Stimulated activated naive CD8-positive, alpha-beta T cell treated with anti-CD3 and anti-CD28 coated beads, Interleukin-15, amount 100 ng/mL, for 72 hours (primary cell): ENCODE measurements at regions not wholly inside any gene's neighbourhood (a gene's known extent, or its start where the extent isn't known, plus 50 kb on each side); places are given as distances from the start of the nearest gene placed in this dataset.
A peak's percentile ranks its signal among the peaks of the same experiment; 100 is the strongest.
"Not testable (repeated sequence)": the region's sequence is repeated elsewhere in the genome, so short reads cannot be mapped to it uniquely, and the experiment has no call there.

Source experiments
- ATAC-seq: fragments of 150-1000 bp; cut with Tn5 transposase; 2 replicates; pipeline ENCODE4 v1.10.0; 2021; ENCODE audit warnings: mild to moderate bottlenecking, moderate library complexity
- DNase-seq, 2 donors: peaks; one replicate each; pipeline ENCODE4 v3.0.0; 2021 to 2022
- H3K27ac Mint-ChIP-seq, 2 donors: one replicate each; pipeline ENCODE4 v1.8.0; 2022; ENCODE audit warnings: mild to moderate bottlenecking in 2 of 2, mixed read lengths in 2 of 2, moderate library complexity in 2 of 2
- H3K27me3 Mint-ChIP-seq: one replicate; pipeline ENCODE4 v1.8.0; 2022; ENCODE audit warnings: mixed read lengths
- H3K4me1 Mint-ChIP-seq: one replicate; pipeline ENCODE4 v1.8.0; 2022; ENCODE audit warnings: mild to moderate bottlenecking, mixed read lengths
- H3K4me3 Mint-ChIP-seq, 2 donors: one replicate each; pipeline ENCODE4 v1.8.0; 2022; ENCODE audit warnings: mild to moderate bottlenecking in 2 of 2, mixed read lengths in 2 of 2, moderate library complexity in 1 of 2
- H3K9me3 Mint-ChIP-seq, 2 donors: one replicate each; pipeline ENCODE4 v1.8.0; 2022; ENCODE audit warnings: mixed read lengths in 2 of 2

DNA sequence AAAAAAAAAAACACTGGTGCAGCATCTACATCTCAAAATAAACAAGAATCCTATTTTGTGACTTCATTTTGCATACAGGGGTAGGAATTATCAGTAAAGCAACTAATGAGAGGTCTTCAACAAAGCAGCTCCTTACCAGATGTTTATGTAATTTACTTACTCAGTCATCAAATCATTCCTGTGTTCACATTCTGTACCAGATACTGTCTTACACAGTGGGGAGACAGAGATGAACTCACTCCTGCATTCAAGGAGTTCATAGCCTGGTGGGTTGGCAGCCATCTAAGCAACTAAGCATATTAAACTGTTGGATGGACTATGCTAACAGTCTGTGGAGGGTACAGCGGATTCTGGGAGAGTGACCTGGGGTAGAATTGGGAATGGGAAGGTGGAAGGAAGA is 169.0 kb downstream of the OSR1 start:
- Mint-ChIP-seq H3K27me3 (no peaks in the 10 kb centered on the region), H3K4me3 (no peak overlapping the region), H3K9me3 (no peaks in the 10 kb centered on the region), H3K27ac (no peak overlapping the region), H3K4me1 (no peaks in the 10 kb centered on the region)
- DNase-seq (no peak), ATAC-seq (no peak)

DNA sequence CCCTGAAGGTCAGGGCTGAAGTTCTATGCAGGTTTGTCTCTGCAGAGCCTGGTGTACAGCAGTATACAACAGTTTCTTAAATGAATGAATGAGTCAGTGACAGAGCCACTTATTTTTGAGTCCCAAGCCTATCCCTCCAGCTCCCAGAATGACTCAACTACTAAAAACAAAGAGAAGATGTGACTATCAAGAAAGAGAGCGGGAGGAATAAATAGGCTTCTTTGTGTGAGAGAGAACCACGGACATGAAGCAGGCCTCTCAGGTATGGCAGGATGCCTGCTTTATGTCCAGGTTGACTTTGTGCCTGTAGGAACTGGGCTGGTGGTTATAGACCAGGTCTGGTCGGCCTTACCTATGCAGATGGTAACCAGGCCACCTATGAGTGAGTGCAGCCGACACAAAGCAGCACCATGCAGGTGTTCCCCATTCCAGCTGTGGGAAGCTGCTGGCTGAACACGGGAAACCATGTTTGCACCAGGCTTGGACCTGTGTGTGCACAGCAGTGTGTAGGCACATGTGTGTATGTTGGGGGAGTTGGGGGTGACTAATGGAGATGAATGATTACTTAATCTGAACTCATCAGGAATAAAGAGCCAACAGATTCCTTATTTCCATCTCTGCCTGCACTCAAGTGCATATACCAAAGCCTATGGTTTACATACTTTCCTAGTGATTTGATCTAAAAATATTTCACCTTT is 171.0 kb downstream of the OSR1 start:
- H3K4me1 Mint-ChIP-seq, result no peaks in the 10 kb centered on the region
- DNase-seq (no peak), ATAC-seq (no peak)
- peaks cover 8 to 13% of the 10 kb centered on the region in 2 donors for H3K9me3 Mint-ChIP-seq
- H3K4me3 Mint-ChIP-seq, result no peak overlapping the region
- H3K27ac Mint-ChIP-seq, result no peak overlapping the region
- H3K27me3 Mint-ChIP-seq, result no peaks in the 10 kb centered on the region

DNA sequence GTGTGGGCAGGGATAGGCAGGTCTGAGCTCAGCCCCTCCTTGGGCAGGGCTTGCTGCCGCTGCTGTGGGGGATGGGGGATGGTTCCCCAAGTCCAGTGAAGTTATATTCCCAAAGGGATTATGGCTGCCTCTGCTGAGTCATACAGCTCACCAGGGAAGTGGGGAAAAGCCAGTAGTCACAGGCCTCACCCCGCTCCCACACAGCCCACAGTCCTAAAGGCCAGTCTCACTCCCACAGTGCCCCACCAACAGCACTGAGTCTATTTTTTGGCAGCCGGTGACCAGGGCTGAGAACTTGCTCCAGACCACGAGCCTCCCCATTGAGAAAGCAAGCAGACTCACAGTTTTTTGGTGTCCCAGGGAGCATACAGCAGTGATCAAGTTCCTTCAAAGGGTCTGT is 173.3 kb downstream of the OSR1 start:
- Mint-ChIP-seq H3K9me3 (peaks cover 24 to 34% of the 10 kb centered on the region in 2 donors), H3K4me1 (no peaks in the 10 kb centered on the region), H3K4me3 (no peak overlapping the region), H3K27ac (no peak overlapping the region), H3K27me3 (no peaks in the 10 kb centered on the region)
- ATAC-seq (no peak), DNase-seq (no peak)

DNA sequence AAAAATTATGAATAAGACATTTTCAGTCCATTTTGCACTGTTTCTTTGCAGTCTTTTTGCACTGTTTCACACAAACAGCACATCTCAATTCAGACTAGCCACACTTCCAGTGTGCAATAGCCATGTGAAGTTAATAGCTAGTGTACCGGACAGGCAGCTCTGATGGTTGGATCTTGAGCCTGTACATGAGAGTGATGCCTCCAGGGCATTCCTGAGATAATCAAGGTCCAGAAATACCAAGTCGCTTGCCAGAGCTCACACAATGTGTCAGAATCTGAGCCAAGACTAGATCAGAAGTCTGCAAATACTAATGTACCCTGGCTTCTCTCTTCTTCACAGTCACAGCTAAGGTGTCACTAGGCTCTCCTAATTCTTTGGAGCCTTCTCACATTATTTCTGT is 180.2 kb downstream of the OSR1 start:
- ATAC-seq (no peak), DNase-seq (no peak)
- no peaks in the 10 kb centered on the region for H3K27me3 Mint-ChIP-seq
- no peak overlapping the region for H3K4me3 Mint-ChIP-seq
- H3K4me1 Mint-ChIP-seq, result no peaks in the 10 kb centered on the region
- H3K27ac Mint-ChIP-seq, result no peak overlapping the region
- H3K9me3 Mint-ChIP-seq, result peaks cover 22 to 45% of the 10 kb centered on the region in 2 donors

DNA sequence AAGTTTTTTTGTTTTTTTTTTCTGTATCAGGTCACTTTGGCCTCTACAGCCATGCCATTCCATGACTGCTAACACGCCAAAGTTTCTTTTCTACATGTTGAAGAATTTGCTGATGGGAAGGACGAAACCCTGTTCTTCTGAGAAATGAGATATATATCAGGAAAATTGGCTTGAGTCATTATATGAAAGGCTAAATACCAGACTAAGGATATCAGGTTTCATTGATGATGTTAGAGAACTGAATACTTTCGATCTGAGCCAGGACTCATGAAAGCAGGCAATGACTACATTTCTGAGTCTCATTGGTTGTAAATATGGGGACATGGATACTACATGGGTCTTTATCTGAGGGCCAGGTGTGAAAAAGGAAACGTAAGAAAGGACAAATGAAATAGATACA is 181.4 kb downstream of the OSR1 start:
- Mint-ChIP-seq H3K27ac (no peak overlapping the region), H3K27me3 (no peaks in the 10 kb centered on the region)

DNA sequence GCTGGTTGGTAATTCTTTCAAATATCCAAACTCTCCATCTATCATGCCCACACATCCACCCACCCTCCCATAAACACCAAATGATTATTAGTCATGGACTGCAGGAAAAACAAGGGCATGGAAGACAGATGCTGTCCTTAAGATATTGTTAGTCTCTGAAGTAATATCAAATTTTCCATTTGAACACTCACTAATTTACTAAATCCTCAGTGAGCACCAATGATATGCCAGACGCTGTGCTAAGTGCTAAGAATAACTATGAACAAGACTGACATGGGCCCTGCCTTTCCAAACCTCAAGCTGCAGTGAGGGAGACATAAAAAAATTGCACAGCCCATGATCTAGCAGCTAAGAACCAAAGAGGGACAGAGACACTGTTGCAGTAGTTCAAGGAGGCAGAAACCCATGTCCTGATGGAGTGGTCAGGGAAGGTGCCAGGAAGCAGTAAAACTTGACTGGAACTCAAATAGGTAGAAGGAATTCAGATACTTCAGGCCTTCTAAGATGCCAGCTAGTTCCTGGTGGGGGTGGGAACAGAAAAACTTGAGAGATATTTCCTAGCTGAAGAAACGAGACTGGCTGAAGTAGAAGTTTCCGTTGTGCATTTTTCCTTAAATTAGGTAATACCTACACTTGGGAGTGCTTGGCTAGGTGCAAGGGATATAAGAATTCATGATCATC is 182.1 kb downstream of the OSR1 start:
- DNase-seq (no peak), ATAC-seq (no peak)
- H3K4me1 Mint-ChIP-seq, result no peaks in the 10 kb centered on the region
- H3K27me3 Mint-ChIP-seq, result no peaks in the 10 kb centered on the region
- peaks cover 9 to 29% of the 10 kb centered on the region in 2 donors for H3K9me3 Mint-ChIP-seq
- H3K27ac Mint-ChIP-seq, result no peak overlapping the region
- H3K4me3 Mint-ChIP-seq, result no peak overlapping the region

More for the DNA sequence above, 181.4 kb downstream of the OSR1 start:
- ATAC-seq (no peak), DNase-seq (no peak)
- Mint-ChIP-seq H3K4me3 (no peak overlapping the region), H3K9me3 (peaks cover 11 to 33% of the 10 kb centered on the region in 2 donors), H3K4me1 (no peaks in the 10 kb centered on the region)

DNA sequence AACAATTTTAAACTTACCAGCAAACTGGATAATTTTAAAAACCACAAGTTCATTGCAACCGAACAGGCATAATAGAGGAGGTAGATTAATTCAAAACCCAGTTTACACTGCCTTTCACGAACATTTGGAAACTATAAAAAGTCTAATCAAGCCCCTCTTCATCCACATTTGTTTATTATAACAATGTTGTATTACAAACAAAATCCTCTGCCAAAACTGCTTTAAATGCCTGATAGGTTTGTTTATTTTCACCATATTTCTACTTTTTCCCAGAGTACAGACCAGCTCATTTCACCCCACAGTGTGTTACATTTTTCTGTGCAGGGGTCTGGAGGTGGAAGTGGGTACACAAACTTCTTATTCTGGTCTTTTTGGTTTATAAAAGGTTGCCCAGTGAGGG is 184.2 kb downstream of the OSR1 start:
- no peaks in the 10 kb centered on the region for H3K4me1 Mint-ChIP-seq
- no peak overlapping the region for H3K27ac Mint-ChIP-seq
- ATAC-seq, result no peak
- DNase-seq, result no peak
- H3K4me3 Mint-ChIP-seq, result no peak overlapping the region
- H3K27me3 Mint-ChIP-seq, result no peaks in the 10 kb centered on the region
- peaks cover 0 to 21% of the 10 kb centered on the region in 2 donors for H3K9me3 Mint-ChIP-seq

DNA sequence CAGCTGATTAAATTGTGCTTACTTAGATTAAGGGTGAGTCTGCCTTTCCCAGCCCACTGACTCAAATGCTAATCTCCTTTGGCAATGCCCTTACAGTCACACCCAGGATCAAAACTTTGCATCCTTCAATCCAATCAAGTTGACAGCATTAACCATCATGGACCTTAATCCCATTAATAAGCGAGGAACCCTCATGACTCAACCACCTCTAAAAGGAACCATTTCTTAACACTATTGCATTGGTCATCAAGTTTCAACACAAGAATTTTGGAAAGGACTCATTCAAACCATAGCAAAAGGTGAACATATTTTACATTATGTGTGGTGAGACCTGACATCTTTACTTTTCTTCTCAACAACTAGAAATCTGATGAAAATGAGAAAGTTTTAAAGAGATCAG is 187.0 kb downstream of the OSR1 start:
- Mint-ChIP-seq H3K9me3 (peaks cover 0 to 10% of the 10 kb centered on the region in 2 donors), H3K27ac (no peak overlapping the region), H3K27me3 (no peaks in the 10 kb centered on the region), H3K4me1 (no peaks in the 10 kb centered on the region), H3K4me3 (no peak overlapping the region)
- no peak for ATAC-seq
- DNase-seq, result no peak

DNA sequence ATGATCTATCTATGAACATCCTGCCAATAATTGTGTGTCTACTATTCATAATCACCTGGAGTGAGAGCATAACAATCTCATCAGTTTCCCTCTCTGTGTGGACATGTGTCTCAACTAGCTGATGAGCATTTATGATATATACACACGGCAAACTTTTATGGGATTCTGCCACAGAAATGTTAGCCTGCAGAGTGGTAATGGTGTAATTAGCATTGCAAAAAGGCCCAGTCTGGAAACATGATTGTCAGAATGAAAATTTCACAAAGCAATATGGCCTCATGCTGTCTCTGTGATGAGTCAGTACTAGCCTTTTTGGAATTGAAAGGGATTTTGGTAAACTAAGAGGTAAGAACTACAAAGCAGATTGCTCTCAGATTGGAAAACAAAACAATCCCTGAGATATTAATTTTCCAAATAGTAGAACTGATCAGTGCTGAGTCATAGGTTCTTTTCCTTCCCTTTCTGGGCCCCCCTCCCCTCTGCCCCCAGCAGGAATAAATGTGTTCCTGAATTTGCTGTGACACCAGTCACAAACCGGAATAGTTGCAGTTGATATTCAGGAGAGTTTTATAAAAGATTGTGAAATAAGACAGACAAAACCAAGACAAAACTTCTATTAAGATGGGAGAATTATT is 189.2 kb downstream of the OSR1 start:
- ATAC-seq (no peak), DNase-seq (no peak)
- Mint-ChIP-seq H3K9me3 (peaks cover 0 to 7% of the 10 kb centered on the region in 2 donors), H3K4me1 (no peaks in the 10 kb centered on the region), H3K27ac (no peak overlapping the region), H3K27me3 (no peaks in the 10 kb centered on the region), H3K4me3 (no peak overlapping the region)

DNA sequence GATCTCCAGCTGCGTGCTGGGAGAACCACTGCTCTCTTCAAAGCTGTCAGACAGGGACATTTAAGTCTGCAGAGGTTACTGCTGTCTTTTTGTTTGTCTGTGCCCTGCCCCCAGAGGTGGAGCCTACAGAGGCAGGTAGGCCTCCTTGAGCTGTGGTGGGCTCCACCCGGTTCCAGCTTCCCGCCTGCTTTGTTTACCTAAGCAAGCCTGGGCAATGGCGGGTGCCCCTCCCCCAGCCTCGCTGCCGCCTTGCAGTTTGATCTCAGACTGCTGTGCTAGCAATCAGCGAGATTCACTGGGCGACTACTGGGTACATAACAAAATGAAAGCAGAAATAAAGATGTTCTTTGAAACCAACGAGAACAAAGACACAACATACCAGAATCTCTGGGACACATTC is 194.3 kb downstream of the OSR1 start:
- H3K27me3 Mint-ChIP-seq, H3K4me1 Mint-ChIP-seq, H3K4me3 Mint-ChIP-seq, ATAC-seq, DNase-seq: not testable (repeated sequence)
- Mint-ChIP-seq H3K9me3 (peaks cover 5 to 11% of the 10 kb centered on the region in 2 donors), H3K27ac (peak overlapping the region in 1 of 2 donors; percentile 78)

DNA sequence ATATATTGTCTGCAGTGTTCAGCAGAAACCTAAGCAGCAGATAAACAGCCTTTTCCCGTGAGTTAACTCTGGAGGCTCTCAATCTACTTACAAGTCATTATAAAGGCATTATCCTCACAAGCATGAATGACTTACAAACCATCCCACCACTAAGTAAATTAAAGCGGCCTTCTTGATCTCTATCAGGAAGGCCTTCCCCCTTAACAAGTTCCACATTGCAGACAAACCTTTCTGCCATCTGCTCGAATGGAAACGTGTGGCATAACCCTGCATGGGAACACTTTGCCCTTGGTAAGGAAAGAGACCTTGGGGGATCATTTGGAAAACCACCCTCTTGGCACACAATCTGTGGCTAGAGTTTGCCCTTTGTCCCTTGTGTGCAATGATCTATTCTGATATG is 199.5 kb downstream of the OSR1 start:
- Mint-ChIP-seq H3K27me3 (no peaks in the 10 kb centered on the region), H3K4me3 (no peak overlapping the region), H3K9me3 (peaks cover 5 to 20% of the 10 kb centered on the region in 2 donors), H3K4me1 (no peaks in the 10 kb centered on the region), H3K27ac (no peak overlapping the region)
- DNase-seq, result no peak
- no peak for ATAC-seq

DNA sequence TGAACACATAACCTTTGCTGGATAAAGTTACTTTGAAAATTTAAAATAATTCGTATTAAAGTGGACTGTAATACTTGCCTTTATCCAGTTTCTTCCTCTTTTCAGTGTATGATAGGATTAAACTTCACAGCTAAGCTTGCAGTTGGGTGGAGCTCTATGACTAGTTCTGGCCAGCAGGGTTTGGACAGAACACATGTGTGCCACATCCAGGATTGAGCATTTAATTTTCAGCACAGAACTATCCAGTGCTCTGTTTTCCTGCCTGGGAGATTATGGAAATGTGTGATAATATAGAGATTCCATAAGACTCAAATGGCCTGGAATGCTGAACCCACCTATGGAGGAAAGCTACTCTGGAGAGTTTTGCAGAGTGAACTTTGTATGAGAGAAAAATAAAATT is 200.2 kb downstream of the OSR1 start:
- ATAC-seq, result no peak
- Mint-ChIP-seq H3K27ac (no peak overlapping the region), H3K4me1 (no peaks in the 10 kb centered on the region), H3K4me3 (no peak overlapping the region), H3K27me3 (no peaks in the 10 kb centered on the region), H3K9me3 (peaks cover 5 to 20% of the 10 kb centered on the region in 2 donors)
- no peak for DNase-seq

DNA sequence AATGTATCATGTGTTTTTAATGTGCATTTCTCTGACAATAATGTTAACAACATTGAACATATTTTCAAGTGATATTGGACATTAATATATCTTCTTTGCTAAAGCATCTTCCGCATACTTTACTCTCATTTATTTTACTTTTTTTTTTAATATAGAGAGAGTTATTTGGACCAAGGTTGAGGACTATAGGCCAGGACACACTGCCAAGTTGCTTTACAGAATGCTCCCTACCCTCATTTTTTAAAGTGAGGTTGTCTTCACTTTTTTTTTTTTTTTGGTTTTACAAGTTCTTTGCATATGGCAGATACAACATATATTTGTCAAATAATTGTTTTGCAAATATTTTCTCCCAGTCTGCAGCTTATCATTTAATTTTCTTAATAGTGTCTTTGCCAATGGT is 201.8 kb downstream of the OSR1 start:
- Mint-ChIP-seq H3K27me3 (no peaks in the 10 kb centered on the region), H3K4me3 (no peak overlapping the region), H3K27ac (no peak overlapping the region), H3K9me3 (peaks cover 10 to 24% of the 10 kb centered on the region in 2 donors), H3K4me1 (no peaks in the 10 kb centered on the region)
- DNase-seq, result no peak
- no peak for ATAC-seq

DNA sequence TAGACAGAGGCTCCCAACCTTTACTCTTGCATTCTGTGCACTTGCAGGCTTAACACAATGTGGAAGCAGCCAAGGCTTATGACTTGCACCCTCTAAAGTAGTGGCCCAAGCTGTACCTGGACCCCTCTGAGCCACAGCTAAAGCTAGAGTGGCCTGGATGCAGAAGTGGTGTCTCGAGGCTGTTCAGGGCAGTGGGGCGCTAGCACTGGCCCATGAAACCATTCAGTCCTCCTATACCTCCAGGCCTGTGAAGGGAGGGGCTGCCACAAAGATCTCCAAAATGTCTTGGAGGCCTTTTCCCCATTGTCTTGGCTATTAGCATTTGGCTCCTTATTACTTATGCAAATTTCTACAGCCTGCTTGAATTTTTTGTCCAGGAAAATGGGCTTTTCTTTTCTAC is 207.7 kb downstream of the OSR1 start:
- DNase-seq, result no peak
- Mint-ChIP-seq H3K9me3 (peaks cover 27 to 42% of the 10 kb centered on the region in 2 donors), H3K27ac (no peak overlapping the region), H3K27me3 (no peaks in the 10 kb centered on the region), H3K4me1 (no peaks in the 10 kb centered on the region), H3K4me3 (no peak overlapping the region)
- ATAC-seq, result no peak

DNA sequence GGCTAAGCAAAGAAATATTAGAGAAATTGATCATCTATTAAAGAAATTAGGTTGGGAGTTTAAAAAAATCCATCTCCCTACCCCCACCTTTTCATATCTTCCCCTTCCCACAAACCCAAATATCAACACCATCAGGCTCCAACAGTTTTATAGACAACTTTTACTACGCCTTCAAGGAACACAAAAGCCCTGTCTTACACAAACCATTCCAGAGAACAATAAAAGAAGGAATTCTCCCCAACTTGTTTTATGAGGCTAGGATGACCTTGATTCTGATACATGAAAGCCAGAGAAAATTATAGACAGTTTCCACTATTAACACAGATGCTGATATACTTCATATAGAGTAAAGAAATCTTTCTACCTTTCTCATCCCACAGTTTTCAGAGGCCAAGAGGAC is 211.6 kb downstream of the OSR1 start:
- H3K27ac Mint-ChIP-seq, result no peak overlapping the region
- ATAC-seq, result no peak
- no peak for DNase-seq
- peaks cover 7% of the 10 kb centered on the region for H3K27me3 Mint-ChIP-seq
- H3K4me3 Mint-ChIP-seq, result no peak overlapping the region
- H3K4me1 Mint-ChIP-seq, result no peaks in the 10 kb centered on the region
- H3K9me3 Mint-ChIP-seq, result peaks cover 24 to 27% of the 10 kb centered on the region in 2 donors

DNA sequence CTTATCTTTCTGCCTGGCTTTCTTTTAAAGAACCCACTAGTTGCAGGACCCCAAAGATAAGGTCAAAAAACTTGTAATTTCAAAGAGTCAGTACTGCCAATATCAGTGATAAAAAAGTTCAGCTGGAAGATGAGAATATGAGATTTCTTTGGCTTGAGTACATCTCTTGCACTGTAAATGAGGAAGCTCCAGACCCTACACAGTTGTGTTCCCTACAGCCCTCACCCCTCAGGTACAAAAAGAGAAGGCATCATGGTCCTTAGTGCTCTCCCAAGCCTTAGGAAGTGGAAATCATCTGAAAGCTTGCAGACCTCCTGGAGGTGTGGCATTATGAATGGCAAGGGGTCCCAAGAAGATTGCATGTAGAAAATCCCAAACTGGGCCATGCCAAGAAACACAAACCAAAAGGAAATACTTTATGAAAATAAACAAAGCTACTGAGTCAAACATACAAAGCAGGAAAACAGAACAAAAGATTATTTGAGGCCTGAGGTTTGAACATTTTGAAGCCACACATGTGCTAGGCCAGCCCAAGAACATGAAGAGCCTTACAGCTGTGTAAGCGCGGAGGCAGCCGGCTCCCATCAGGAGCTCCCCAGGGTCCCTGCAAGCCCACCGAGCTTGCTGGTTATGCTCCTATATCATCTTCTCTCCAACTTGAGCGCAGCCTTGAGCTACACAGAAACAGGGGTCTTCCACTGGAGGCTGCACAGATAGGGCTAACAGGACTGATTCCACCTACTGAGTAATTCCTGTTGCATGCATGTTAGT is 217.0 kb downstream of the OSR1 start:
- Mint-ChIP-seq H3K9me3 (no peaks in the 10 kb centered on the region), H3K27me3 (peaks cover 7% of the 10 kb centered on the region), H3K27ac (no peak overlapping the region), H3K4me3 (no peak overlapping the region), H3K4me1 (no peaks in the 10 kb centered on the region)
- DNase-seq (no peak), ATAC-seq (no peak)
